Colonic mucosa (tissue), 4 donors: ENCODE measurements at regions not wholly inside any gene's neighbourhood (a gene's known extent, or its start where the extent isn't known, plus 50 kb on each side); places are given as distances from the start of the nearest gene placed in this dataset.

Experiments used
- DNase-seq: peaks from one replicate; pipeline ENCODE4 v3.0.0-alpha.2; 2020
- H3K27ac ChIP-seq: fragments of 200-600 bp; one replicate; pipeline ENCODE4 v1.8.0; 2021
- H3K27me3 ChIP-seq: fragments of 200-600 bp; one replicate; pipeline ENCODE4 v1.8.0; 2021
- H3K36me3 ChIP-seq: fragments of 200-600 bp; one replicate; pipeline ENCODE4 v1.8.0; 2021
- H3K4me1 ChIP-seq: fragments of 200-600 bp; one replicate; pipeline ENCODE4 v1.8.0; 2021; ENCODE audit warnings: mild to moderate bottlenecking
- H3K4me3 ChIP-seq: fragments of 200-600 bp; one replicate; pipeline ENCODE4 v1.8.0; 2021
- H3K9ac ChIP-seq, 2 donors: one replicate each; pipeline ENCODE4 v1.7.0; 2013; ENCODE audit warnings: control low read depth in 2 of 2, low read depth in 2 of 2, low read length in 2 of 2
- H3K9me3 ChIP-seq: fragments of 200-600 bp; one replicate; pipeline ENCODE4 v1.8.0; 2021
- CTCF ChIP-seq: fragments of 200-600 bp; IDR thresholded peaks from one replicate; pipeline ENCODE4 v1.8.0; 2022; ENCODE audit warnings: antibody characterized with exemption, mild to moderate bottlenecking
- intact Hi-C: fragments of 100-400 bp; cut with DNase I; formaldehyde crosslinking; loops from one replicate; pipeline ENCODE4 v1.14.1; 2022
- donor health status: healthy.
- donor health status: DM: no; HTN: no; CAD: no.
- donor health status: DM: no; HTN: no; CAD: no.

GRCh38 chr1:80384959-80385358 lies 1378.4 kb upstream of the ADGRL4 start:
- Histone ChIP-seq H3K27me3 (no peaks in the 10 kb centered on the region), H3K4me1 (no peaks in the 10 kb centered on the region), H3K9me3 (no peaks in the 10 kb centered on the region), H3K9ac (no peak overlapping the region), H3K27ac (no peak overlapping the region), H3K4me3 (no peak overlapping the region), H3K36me3 (no peaks in the 10 kb centered on the region)
- DNase-seq: no peak
- intact Hi-C loops: no loop called here
- no peak for TF ChIP-seq CTCF

- intact Hi-C loops: no loop called here
- Histone ChIP-seq H3K9me3 (no peaks in the 10 kb centered on the region), H3K36me3 (no peaks in the 10 kb centered on the region), H3K27me3 (no peaks in the 10 kb centered on the region), H3K27ac (no peak overlapping the region), H3K9ac (no peak overlapping the region), H3K4me1 (no peaks in the 10 kb centered on the region), H3K4me3 (no peak overlapping the region)
- no peak for TF ChIP-seq CTCF
- no peak for DNase-seq
These were observed 1377.7 kb upstream of the ADGRL4 start for GRCh38 chr1:80384083-80384830.

- Histone ChIP-seq H3K9ac (no peak overlapping the region), H3K27me3 (no peaks in the 10 kb centered on the region), H3K4me3 (no peak overlapping the region), H3K9me3 (no peaks in the 10 kb centered on the region), H3K4me1 (no peaks in the 10 kb centered on the region), H3K36me3 (no peaks in the 10 kb centered on the region), H3K27ac (no peak overlapping the region)
- no peak for DNase-seq
- no peak for TF ChIP-seq CTCF
- intact Hi-C loops: no loop called here
These were observed 1369.1 kb upstream of the ADGRL4 start for GRCh38 chr1:80375662-80376061.

GRCh38 chr1:80375109-80375508 lies 1368.6 kb upstream of the ADGRL4 start:
- Histone ChIP-seq H3K27ac (no peak overlapping the region), H3K4me3 (no peak overlapping the region), H3K4me1 (no peaks in the 10 kb centered on the region), H3K36me3 (no peaks in the 10 kb centered on the region), H3K27me3 (no peaks in the 10 kb centered on the region), H3K9ac (no peak overlapping the region), H3K9me3 (no peaks in the 10 kb centered on the region)
- DNase-seq: no peak
- no peak for TF ChIP-seq CTCF
- intact Hi-C loops: no loop called here

GRCh38 chr1:80369780-80370179 lies 1363.2 kb upstream of the ADGRL4 start:
- Histone ChIP-seq H3K4me3 (no peak overlapping the region), H3K4me1 (no peaks in the 10 kb centered on the region), H3K27ac (no peak overlapping the region), H3K9me3 (no peaks in the 10 kb centered on the region), H3K9ac (no peak overlapping the region), H3K36me3 (no peaks in the 10 kb centered on the region), H3K27me3 (no peaks in the 10 kb centered on the region)
- intact Hi-C loops: no loop called here
- no peak for DNase-seq
- no peak for TF ChIP-seq CTCF
